ENCODE measurements at regions not wholly inside any gene's neighbourhood (a gene's known extent, or its start where the extent isn't known, plus 50 kb on each side); places are given as distances from the start of the nearest gene placed in this dataset.
A peak's percentile ranks its signal among the peaks of the same experiment; 100 is the strongest.
"Not testable (repeated sequence)": the region's sequence is repeated elsewhere in the genome, so short reads cannot be mapped to it uniquely, and the experiment has no call there.

GRCh38 chrX:4572691-4573090 lies 859.2 kb upstream of the PRKX start:
- CTCF ChIA-PET, result no interaction called here
- POLR2A ChIA-PET, result no interaction called here
- H3K27ac Mint-ChIP-seq, result no peak overlapping the region
- H3K36me3 Mint-ChIP-seq (ENCODE audit: low read depth), result no peaks in the 10 kb centered on the region
- TF ChIP-seq CTCF (IDR thresholded peaks at IDR 0.05), result no peak
- DNase-seq, result no peak
- ATAC-seq, result no peak
- no peaks in the 10 kb centered on the region for H3K27me3 Mint-ChIP-seq
- no peaks in the 10 kb centered on the region for H3K4me1 Mint-ChIP-seq (ENCODE audit: low read depth)
- intact Hi-C loops (cut with micrococcal nuclease), result no loop called here
- H3K4me3 Mint-ChIP-seq, result no peak overlapping the region
- H3K9me3 Mint-ChIP-seq, result no peaks in the 10 kb centered on the region

GRCh38 chrX:4570151-4570550 lies 856.7 kb upstream of the PRKX start:
- ChIA-PET CTCF (no interaction called here), POLR2A (no interaction called here)
- Mint-ChIP-seq H3K27ac (no peak overlapping the region), H3K9me3 (no peaks in the 10 kb centered on the region), H3K36me3 (ENCODE audit: low read depth) (no peaks in the 10 kb centered on the region), H3K27me3 (no peaks in the 10 kb centered on the region), H3K4me1 (ENCODE audit: low read depth) (no peaks in the 10 kb centered on the region), H3K4me3 (no peak overlapping the region)
- intact Hi-C loops (cut with micrococcal nuclease), result no loop called here
- DNase-seq (no peak), ATAC-seq (no peak)
- no peak for TF ChIP-seq CTCF (IDR thresholded peaks at IDR 0.05)

GRCh38 chrX:4560192-4560591 lies 846.7 kb upstream of the PRKX start:
- no peak for DNase-seq
- H3K9me3 Mint-ChIP-seq, result no peaks in the 10 kb centered on the region
- no peak overlapping the region for H3K4me3 Mint-ChIP-seq
- TF ChIP-seq CTCF (IDR thresholded peaks at IDR 0.05), result no peak
- ChIA-PET POLR2A (no interaction called here), CTCF (no interaction called here)
- ATAC-seq, result no peak
- no peaks in the 10 kb centered on the region for H3K27me3 Mint-ChIP-seq
- H3K36me3 Mint-ChIP-seq (ENCODE audit: low read depth), result no peaks in the 10 kb centered on the region
- no peaks in the 10 kb centered on the region for H3K4me1 Mint-ChIP-seq (ENCODE audit: low read depth)
- no peak overlapping the region for H3K27ac Mint-ChIP-seq
- intact Hi-C loops (cut with micrococcal nuclease), result no loop called here

GRCh38 chrX:4550018-4550417 lies 836.6 kb upstream of the PRKX start:
- no peak overlapping the region for H3K4me3 Mint-ChIP-seq
- intact Hi-C loops (cut with micrococcal nuclease), result no loop called here
- no peaks in the 10 kb centered on the region for H3K27me3 Mint-ChIP-seq
- TF ChIP-seq CTCF (IDR thresholded peaks at IDR 0.05), result no peak
- DNase-seq (no peak), ATAC-seq (no peak)
- H3K9me3 Mint-ChIP-seq, result no peaks in the 10 kb centered on the region
- H3K36me3 Mint-ChIP-seq (ENCODE audit: low read depth), result no peaks in the 10 kb centered on the region
- no peaks in the 10 kb centered on the region for H3K4me1 Mint-ChIP-seq (ENCODE audit: low read depth)
- CTCF ChIA-PET, result no interaction called here
- POLR2A ChIA-PET, result no interaction called here
- H3K27ac Mint-ChIP-seq, result no peak overlapping the region

- intact Hi-C loops (cut with micrococcal nuclease), result loop anchor here (10.0 kb wide), 1 partner anchor 567 kb away; no protein-coding TSS in a partner anchor
- TF ChIP-seq CTCF (IDR thresholded peaks at IDR 0.05), result peak; percentile 73
- DNase-seq, result peak; percentile 33
- no peaks in the 10 kb centered on the region for H3K4me1 Mint-ChIP-seq (ENCODE audit: low read depth)
- CTCF ChIA-PET, result interaction anchor here (0.6 kb wide), 1 partner anchor 10 kb away, joined by 3 read pairs; no protein-coding TSS in a partner anchor
- H3K9me3 Mint-ChIP-seq, result no peaks in the 10 kb centered on the region
- H3K27ac Mint-ChIP-seq, result no peak overlapping the region
- POLR2A ChIA-PET, result no interaction called here
- H3K4me3 Mint-ChIP-seq, result no peak overlapping the region
- no peaks in the 10 kb centered on the region for H3K36me3 Mint-ChIP-seq (ENCODE audit: low read depth)
- H3K27me3 Mint-ChIP-seq, result no peaks in the 10 kb centered on the region
- no peak for ATAC-seq
Measured at GRCh38 chrX:4547213-4547836, 833.9 kb upstream of the PRKX start.

GRCh38 chrX:4546178-4546577 lies 832.7 kb upstream of the PRKX start:
- H3K4me3 Mint-ChIP-seq; H3K27me3 Mint-ChIP-seq; CTCF ChIA-PET; H3K27ac Mint-ChIP-seq; H3K9me3 Mint-ChIP-seq; H3K36me3 Mint-ChIP-seq (ENCODE audit: low read depth); DNase-seq; POLR2A ChIA-PET; ATAC-seq; H3K4me1 Mint-ChIP-seq (ENCODE audit: low read depth): not testable (repeated sequence)
- intact Hi-C loops (cut with micrococcal nuclease), result loop anchor here (10.0 kb wide), 1 partner anchor 569 kb away; no protein-coding TSS in a partner anchor
